NCI-H1694 (cell line): ENCODE measurements at regions not wholly inside any gene's neighbourhood (a gene's known extent, or its start where the extent isn't known, plus 50 kb on each side); places are given as distances from the start of the nearest gene placed in this dataset.
"Not testable (repeated sequence)": the region's sequence is repeated elsewhere in the genome, so short reads cannot be mapped to it uniquely, and the experiment has no call there.

Source experiments
- DNase-seq: peaks from one replicate; lab custom pipeline; 2025; lab: John Stamatoyannopoulos, UW

- no peak for DNase-seq
Observed at GRCh38 chr3:13248640-13249039, 171.5 kb downstream of the NUP210 start.

- no peak for DNase-seq
Observed at GRCh38 chr3:13245615-13245978, 172.4 kb upstream of the IQSEC1 start.

- no peak for DNase-seq
Observed at GRCh38 chr3:13243586-13243985, 170.4 kb upstream of the IQSEC1 start.

- no peak for DNase-seq
Observed at GRCh38 chr3:13242364-13242737, 169.1 kb upstream of the IQSEC1 start.

DNA sequence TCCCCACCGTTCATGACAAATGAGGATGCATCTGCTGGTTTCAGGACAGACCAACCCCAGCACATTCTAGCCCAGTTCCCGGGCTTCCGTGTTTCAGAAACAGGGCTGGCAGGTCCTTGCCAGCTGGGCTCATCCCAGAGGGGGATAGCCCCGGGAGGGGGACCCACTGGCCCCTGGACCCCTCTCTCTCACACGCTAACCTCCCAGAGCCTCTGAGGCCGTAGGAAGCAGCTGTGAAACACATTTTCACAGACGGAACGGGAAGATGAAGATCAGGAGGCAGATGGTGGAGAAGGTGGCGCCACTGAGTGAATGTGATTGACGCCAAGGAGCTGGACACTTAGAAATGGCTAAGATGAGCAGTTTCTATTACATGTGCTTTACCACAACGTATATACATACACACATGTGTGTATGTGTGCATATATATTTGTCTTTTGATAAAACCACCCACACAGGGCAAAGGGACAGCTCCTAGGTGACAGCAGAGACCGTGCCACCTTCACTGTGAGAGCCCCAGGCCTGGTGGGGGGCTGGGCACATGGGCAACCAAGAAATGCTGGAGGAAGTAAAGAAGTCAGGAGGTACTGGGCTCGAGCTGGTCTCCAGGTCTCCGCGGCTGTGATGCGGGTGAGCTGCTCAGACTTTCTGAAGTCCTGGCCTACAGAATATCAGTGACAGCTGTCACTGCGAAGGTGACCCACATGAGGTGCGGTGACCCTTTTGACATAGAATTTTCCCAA, 168.6 kb upstream of the IQSEC1 start:
- DNase-seq, result no peak

GRCh38 chr3:13240928-13241618, 167.8 kb upstream of the IQSEC1 start:
- no peak for DNase-seq

GRCh38 chr3:13239467-13239760, 166.2 kb upstream of the IQSEC1 start:
- DNase-seq, result no peak

GRCh38 chr3:13238687-13239466, 165.6 kb upstream of the IQSEC1 start:
- DNase-seq, result no peak

GRCh38 chr3:13237776-13238490, 164.7 kb upstream of the IQSEC1 start:
- DNase-seq, result no peak

GRCh38 chr3:13236557-13237173, 163.4 kb upstream of the IQSEC1 start:
- DNase-seq, result peak; percentile 18

- no peak for DNase-seq
Observed at GRCh38 chr3:13235897-13236296, 162.7 kb upstream of the IQSEC1 start.

- DNase-seq, result no peak
Observed at GRCh38 chr3:13235079-13235478, 161.8 kb upstream of the IQSEC1 start.

GRCh38 chr3:13234666-13235065, 161.4 kb upstream of the IQSEC1 start:
- no peak for DNase-seq

DNA sequence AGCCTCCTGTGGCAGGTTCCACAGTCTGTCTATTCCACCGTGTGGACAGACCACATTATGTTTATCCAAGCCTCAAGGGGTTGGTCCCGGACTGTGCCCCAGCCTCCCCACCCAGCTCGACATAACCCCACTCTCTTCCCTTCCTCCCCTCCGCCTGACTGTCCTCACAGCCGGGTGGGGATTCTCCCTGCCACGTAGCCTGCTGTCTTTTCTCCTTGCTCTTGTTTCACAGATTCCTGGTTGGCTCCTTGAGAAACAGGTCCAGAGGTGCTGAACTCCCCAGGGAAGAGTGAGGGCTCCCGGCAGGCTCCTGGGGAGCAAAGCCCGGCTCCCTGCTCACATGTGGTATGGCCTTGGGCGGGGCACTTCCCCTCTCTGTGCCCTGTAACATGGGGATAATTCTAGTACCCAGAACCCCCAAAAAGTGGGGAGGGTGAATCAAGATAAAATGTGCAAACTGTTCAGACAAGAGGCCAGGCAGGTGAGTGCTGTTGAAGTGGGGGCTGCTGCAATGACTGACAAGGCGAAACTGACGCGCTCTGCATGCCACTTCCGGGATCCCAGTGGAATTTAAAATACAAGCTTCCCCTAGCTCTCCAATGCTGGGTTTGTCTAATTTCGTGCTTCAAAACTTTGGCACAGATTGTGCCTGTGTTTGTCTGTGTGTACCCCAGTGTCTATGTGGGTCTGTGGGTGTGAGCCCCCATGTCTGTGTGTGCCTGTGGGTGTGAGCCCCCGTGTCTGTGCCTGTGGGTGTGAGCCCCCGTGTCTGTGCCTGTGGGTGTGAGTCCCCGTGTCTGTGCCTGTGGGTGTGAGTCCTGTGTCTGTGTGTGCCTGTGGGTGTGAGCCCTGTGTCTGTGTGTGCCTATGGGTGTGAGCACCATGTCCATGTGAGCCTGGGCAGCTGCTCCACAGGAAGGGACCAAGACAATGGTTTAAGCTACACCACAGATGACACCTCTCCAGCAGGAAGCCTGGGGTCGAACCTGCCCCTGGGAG, 160.6 kb upstream of the IQSEC1 start:
- DNase-seq, result no peak

- DNase-seq, result no peak
Observed at GRCh38 chr3:13231781-13232666, 158.8 kb upstream of the IQSEC1 start.

DNA sequence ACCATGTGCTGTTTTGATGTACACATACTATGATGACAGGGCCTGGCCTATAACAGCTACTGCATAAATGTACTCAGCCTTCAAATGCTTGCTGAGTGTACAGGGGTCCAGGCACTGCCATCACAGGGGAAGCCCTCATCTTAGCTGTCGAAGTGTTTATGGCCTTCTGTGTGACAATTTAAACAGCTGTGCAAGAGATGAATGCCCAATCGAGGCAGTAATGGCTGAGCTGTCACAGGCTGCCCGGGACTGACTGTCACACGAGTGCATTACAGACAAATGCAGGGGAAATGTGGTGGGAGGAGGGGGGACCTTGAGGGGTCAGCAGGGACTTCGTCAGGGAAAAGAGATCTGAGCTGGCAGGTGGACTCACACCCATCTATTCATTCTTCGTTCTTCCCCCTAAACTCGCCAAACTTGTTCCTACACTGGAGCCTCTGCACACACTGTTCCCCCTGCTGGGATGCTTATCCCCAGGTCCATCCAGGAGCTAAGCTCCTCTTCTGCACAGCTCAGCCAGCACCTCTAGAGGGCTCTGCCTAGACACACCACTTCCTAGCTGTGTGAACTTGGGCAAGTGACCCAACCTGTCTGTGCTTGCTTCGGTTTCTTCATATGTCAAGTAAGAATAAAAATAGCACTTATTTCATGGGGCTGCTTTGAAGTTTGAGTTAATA, 156.2 kb upstream of the IQSEC1 start:
- no peak for DNase-seq

- DNase-seq, result no peak
Observed at GRCh38 chr3:13228584-13228983, 155.4 kb upstream of the IQSEC1 start.

DNA sequence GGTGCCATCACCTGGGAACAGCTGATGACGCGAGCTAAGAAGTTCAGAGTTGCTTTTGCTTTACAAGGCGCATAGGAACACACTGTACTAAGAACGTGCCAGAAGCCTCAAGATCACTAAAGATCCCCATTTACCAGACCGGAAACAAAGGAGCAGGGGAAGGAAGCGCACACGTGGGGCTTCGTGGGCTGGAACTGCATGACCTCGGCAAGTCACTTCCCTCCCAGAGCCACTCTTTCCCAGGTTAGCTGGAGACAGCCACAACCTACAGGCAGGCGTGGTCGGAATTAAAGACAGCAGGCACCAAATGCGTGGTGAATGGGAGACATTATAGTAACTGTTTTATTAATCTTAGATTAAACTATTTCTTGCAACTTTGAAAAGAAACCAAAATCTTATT, 154.9 kb upstream of the IQSEC1 start:
- not testable (repeated sequence) for DNase-seq
